Right lobe of liver (tissue), 4 donors: ENCODE measurements at regions not wholly inside any gene's neighbourhood (a gene's known extent, or its start where the extent isn't known, plus 50 kb on each side); places are given as distances from the start of the nearest gene placed in this dataset.

Source experiments
- POLR2A ChIP-seq: fragments of 450-650 bp; IDR thresholded peaks from one replicate; pipeline ENCODE4 v1.6.1; 2017; ENCODE audit warnings: antibody characterized with exemption, mild to moderate bottlenecking
- TF ChIP-seq, protein P1 (sequence below), 4 donors: fragments of 200-600 bp in 3 of 4; fragments of 450-650 bp in 1 of 4; IDR thresholded peaks; one replicate each; pipeline versions ENCODE4 v1.5.1 to v1.8.0; 2016 to 2022; ENCODE audit warnings: antibody characterized with exemption in 4 of 4, mild to moderate bottlenecking in 2 of 4
- donor health status: DM: no; HTN: no; CAD: no.
- donor health status: DM: no; HTN: no; CAD: no.
- donor health status: DM: no; HTN: yes; CAD: no.

GRCh38 chr2:65863713-65864112, 431.3 kb upstream of the SPRED2 start:
- TF ChIP-seq, protein P1, sequence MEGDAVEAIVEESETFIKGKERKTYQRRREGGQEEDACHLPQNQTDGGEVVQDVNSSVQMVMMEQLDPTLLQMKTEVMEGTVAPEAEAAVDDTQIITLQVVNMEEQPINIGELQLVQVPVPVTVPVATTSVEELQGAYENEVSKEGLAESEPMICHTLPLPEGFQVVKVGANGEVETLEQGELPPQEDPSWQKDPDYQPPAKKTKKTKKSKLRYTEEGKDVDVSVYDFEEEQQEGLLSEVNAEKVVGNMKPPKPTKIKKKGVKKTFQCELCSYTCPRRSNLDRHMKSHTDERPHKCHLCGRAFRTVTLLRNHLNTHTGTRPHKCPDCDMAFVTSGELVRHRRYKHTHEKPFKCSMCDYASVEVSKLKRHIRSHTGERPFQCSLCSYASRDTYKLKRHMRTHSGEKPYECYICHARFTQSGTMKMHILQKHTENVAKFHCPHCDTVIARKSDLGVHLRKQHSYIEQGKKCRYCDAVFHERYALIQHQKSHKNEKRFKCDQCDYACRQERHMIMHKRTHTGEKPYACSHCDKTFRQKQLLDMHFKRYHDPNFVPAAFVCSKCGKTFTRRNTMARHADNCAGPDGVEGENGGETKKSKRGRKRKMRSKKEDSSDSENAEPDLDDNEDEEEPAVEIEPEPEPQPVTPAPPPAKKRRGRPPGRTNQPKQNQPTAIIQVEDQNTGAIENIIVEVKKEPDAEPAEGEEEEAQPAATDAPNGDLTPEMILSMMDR (IDR thresholded peaks at IDR 0.05): no peak
- no peak for TF ChIP-seq POLR2A
